ENCODE measurements at regions not wholly inside any gene's neighbourhood (a gene's known extent, or its start where the extent isn't known, plus 50 kb on each side); places are given as distances from the start of the nearest gene placed in this dataset.

DNA sequence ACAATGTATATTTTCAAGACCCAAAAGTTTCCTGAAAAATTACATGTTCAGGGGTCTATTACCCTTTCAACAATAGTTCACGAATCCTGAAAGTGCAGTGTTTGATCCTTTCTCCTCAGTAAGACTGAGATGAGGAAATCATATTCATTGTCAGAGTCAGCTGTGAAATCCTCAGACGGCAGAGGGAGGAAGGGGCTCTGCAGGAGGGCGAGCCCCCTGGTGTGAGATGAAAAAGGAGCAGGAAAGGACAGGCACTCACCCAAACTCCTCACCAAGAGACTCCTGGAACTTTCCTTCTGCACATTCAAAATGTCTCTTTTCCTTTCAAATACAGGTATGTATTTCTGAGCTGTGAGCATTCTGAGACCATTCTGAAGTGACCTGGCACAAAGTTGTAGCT, 150.3 kb upstream of the HABP2 start:
- no peak for TF ChIP-seq CTCF (conservative IDR thresholded peaks at IDR 0.05; ENCODE audit: control insufficient read depth, insufficient read depth, low read depth, low read length)
- no peak overlapping the region for H3K4me3 ChIP-seq (ENCODE audit: control insufficient read depth, low read depth, low read length)
- no peak for DNase-seq (ENCODE audit: low read depth)

GRCh38 chr10:113407218-113407617, 145.6 kb upstream of the HABP2 start:
- TF ChIP-seq CTCF (conservative IDR thresholded peaks at IDR 0.05; ENCODE audit: control insufficient read depth, insufficient read depth, low read depth, low read length), result no peak
- DNase-seq (ENCODE audit: low read depth), result no peak
- H3K4me3 ChIP-seq (ENCODE audit: control insufficient read depth, low read depth, low read length), result no peak overlapping the region

- TF ChIP-seq CTCF (conservative IDR thresholded peaks at IDR 0.05; ENCODE audit: control insufficient read depth, insufficient read depth, low read depth, low read length), result no peak
- no peak for DNase-seq (ENCODE audit: low read depth)
- H3K4me3 ChIP-seq (ENCODE audit: control insufficient read depth, low read depth, low read length), result no peak overlapping the region
Measured at GRCh38 chr10:113409175-113409574, 143.7 kb upstream of the HABP2 start.

DNA sequence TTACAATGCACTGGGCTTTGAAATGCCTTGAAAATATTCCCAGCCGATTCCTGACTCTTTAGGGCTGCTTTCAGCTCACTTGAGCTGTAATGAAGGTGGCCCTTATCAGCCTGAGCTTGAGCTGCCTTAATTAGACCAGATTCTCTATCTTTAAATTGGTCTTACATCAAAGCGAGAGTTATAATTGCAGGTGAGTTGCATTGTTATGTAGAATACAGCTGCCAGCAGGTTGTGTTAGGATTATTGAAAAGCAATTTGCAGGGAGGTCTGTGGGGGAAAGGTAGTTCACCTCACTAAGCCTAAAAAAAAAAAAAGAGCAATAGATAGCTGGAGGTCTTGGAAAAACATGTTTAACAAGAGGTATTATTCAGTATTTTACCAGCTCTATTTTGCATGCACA, 142.2 kb upstream of the HABP2 start:
- no peak for DNase-seq (ENCODE audit: low read depth)
- TF ChIP-seq CTCF (conservative IDR thresholded peaks at IDR 0.05; ENCODE audit: control insufficient read depth, insufficient read depth, low read depth, low read length), result no peak
- H3K4me3 ChIP-seq (ENCODE audit: control insufficient read depth, low read depth, low read length), result no peak overlapping the region

GRCh38 chr10:113411456-113411855, 141.4 kb upstream of the HABP2 start:
- no peak for TF ChIP-seq CTCF (conservative IDR thresholded peaks at IDR 0.05; ENCODE audit: control insufficient read depth, insufficient read depth, low read depth, low read length)
- no peak overlapping the region for H3K4me3 ChIP-seq (ENCODE audit: control insufficient read depth, low read depth, low read length)
- DNase-seq (ENCODE audit: low read depth), result no peak

- H3K4me3 ChIP-seq (ENCODE audit: control insufficient read depth, low read depth, low read length), result no peak overlapping the region
- peak; percentile 51 for DNase-seq (ENCODE audit: low read depth)
- no peak for TF ChIP-seq CTCF (conservative IDR thresholded peaks at IDR 0.05; ENCODE audit: control insufficient read depth, insufficient read depth, low read depth, low read length)
Measured at GRCh38 chr10:113412161-113412560, 140.7 kb upstream of the HABP2 start.

DNA sequence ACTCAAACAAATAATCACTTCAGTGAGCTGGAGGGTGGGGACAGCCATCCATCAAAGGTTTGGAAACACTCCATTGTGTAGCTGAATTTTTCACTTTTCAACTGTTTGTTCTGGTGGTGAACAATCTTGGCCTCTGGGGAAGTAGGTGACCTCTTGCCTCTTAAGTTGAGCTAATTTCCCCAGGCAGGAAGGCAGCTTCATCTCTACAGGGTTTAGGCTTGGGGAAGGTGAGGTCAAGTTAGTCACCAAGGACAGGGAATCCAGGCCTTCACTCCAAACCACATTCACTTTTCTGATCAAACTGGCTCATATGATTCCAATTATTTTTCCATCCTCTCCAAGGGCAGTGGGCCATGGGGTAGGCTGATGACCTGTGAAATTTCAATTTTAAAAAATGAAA, 138.3 kb upstream of the HABP2 start:
- peak; percentile 92 for DNase-seq (ENCODE audit: low read depth)
- TF ChIP-seq CTCF (conservative IDR thresholded peaks at IDR 0.05; ENCODE audit: control insufficient read depth, insufficient read depth, low read depth, low read length), result no peak
- H3K4me3 ChIP-seq (ENCODE audit: control insufficient read depth, low read depth, low read length), result no peak overlapping the region

All from fibroblast of mammary gland (primary cell).